GM23248 (cell line): ENCODE measurements at regions not wholly inside any gene's neighbourhood (a gene's known extent, or its start where the extent isn't known, plus 50 kb on each side); places are given as distances from the start of the nearest gene placed in this dataset.
A peak's percentile ranks its signal among the peaks of the same experiment; 100 is the strongest.

ENCODE experiments used
- DNase-seq: peaks from one replicate; pipeline ENCODE4 v3.0.0-alpha.2; 2015
- H2AFZ ChIP-seq: fragments of 200-600 bp; sonication (generic); 2 replicates; pipeline ENCODE4 v1.6.1; 2016; ENCODE audit warnings: antibody characterized with exemption
- H3F3A ChIP-seq: fragments of 200-600 bp; sonication (generic); 2 replicates; pipeline ENCODE4 v1.6.1; 2016; ENCODE audit warnings: mild to moderate bottlenecking, antibody characterized with exemption, mixed run types; ENCODE audit not compliant: insufficient read depth
- H3K27ac ChIP-seq: fragments of 200-600 bp; sonication (generic); 2 replicates; pipeline ENCODE4 v1.5.1; 2016; ENCODE audit warnings: mild to moderate bottlenecking
- H3K27me3 ChIP-seq: fragments of 200-600 bp; sonication (generic); replicated peaks from 2 replicates; pipeline ENCODE4 v1.6.1; 2016; ENCODE audit warnings: mild to moderate bottlenecking; ENCODE audit not compliant: insufficient read depth
- H3K36me3 ChIP-seq: fragments of 200-600 bp; sonication (generic); 2 replicates; pipeline ENCODE4 v1.6.1; 2016; ENCODE audit warnings: low read depth, mild to moderate bottlenecking
- H3K4me1 ChIP-seq: fragments of 200-600 bp; sonication (generic); 2 replicates; pipeline ENCODE4 v1.6.1; 2016; ENCODE audit warnings: mild to moderate bottlenecking; ENCODE audit not compliant: insufficient read depth
- H3K4me2 ChIP-seq: fragments of 200-600 bp; sonication (generic); one replicate; pipeline ENCODE4 v1.6.1; 2016; ENCODE audit warnings: mild to moderate bottlenecking; ENCODE audit not compliant: unreplicated experiment
- H3K4me3 ChIP-seq: fragments of 200-600 bp; sonication (generic); 2 replicates; pipeline ENCODE4 v1.5.1; 2016; ENCODE audit warnings: mild to moderate bottlenecking
- H3K79me2 ChIP-seq: fragments of 200-600 bp; sonication (generic); 2 replicates; pipeline ENCODE4 v1.6.1; 2016; ENCODE audit warnings: mild to moderate bottlenecking; ENCODE audit not compliant: insufficient read depth
- H3K9ac ChIP-seq: fragments of 200-600 bp; sonication (generic); 2 replicates; pipeline ENCODE4 v1.6.1; 2016; ENCODE audit warnings: mild to moderate bottlenecking
- H3K9me2 ChIP-seq: fragments of 200-600 bp; sonication (generic); 2 replicates; pipeline ENCODE4 v1.6.1; 2016; ENCODE audit warnings: mixed run types, mild to moderate bottlenecking, moderate library complexity; ENCODE audit not compliant: insufficient read depth
- H3K9me3 ChIP-seq: fragments of 200-600 bp; sonication (generic); one replicate; pipeline ENCODE4 v1.6.1; 2017; ENCODE audit warnings: low read depth
- H4K20me1 ChIP-seq: fragments of 200-600 bp; sonication (generic); 2 replicates; pipeline ENCODE4 v1.6.0; 2016; ENCODE audit not compliant: insufficient read depth
- EZH2 ChIP-seq: fragments of 200-600 bp; sonication (generic); IDR thresholded peaks from 2 replicates; pipeline ENCODE4 v1.6.1; 2018; ENCODE audit warnings: antibody characterized with exemption, mild to moderate bottlenecking; ENCODE audit not compliant: insufficient read depth, poor library complexity, severe bottlenecking
- EZH2phosphoT487 ChIP-seq: fragments of 200-600 bp; sonication (generic); IDR thresholded peaks from 2 replicates; pipeline ENCODE4 v1.6.1; 2018; ENCODE audit warnings: antibody characterized with exemption, moderate library complexity, mild to moderate bottlenecking, low read depth; ENCODE audit not compliant: insufficient read depth
- WGBS, 2 experiments: methylation state at CpG; one replicate each; pipeline ENCODE4 v1.1.6; 2015 to 2017; ENCODE audit warnings: low lambda C conversion rate in 2 of 2, low coverage in 1 of 2; ENCODE audit errors: missing lambda C conversion rate in 2 of 2; 5-methylcytosine and 5-hydroxymethylcytosine counted together
- in situ Hi-C: fragments of 300-500 bp; cut with MboI; formaldehyde crosslinking; loops from 2 replicates; pipeline ENCODE4 v1.15.0; 2020

GRCh38 chr9:96137671-96138429, 164.1 kb downstream of the HSD17B3 start:
- H2AFZ ChIP-seq, result peak overlapping the region; percentile 69
- H4K20me1 ChIP-seq, result no peaks in the 10 kb centered on the region
- peak overlapping the region; percentile 45 for H3K27ac ChIP-seq
- DNase-seq, result peak; percentile 49
- no peaks in the 10 kb centered on the region for H3K9me2 ChIP-seq
- peak overlapping the region; percentile 62 for H3K9ac ChIP-seq
- peak overlapping the region; percentile 49 for H3K4me3 ChIP-seq
- no peaks in the 10 kb centered on the region for H3K36me3 ChIP-seq
- in situ Hi-C loops, result no loop called here
- H3K4me1 ChIP-seq, result peaks cover 41% of the 10 kb centered on the region
- H3K9me3 ChIP-seq, result no peaks in the 10 kb centered on the region
- H3K79me2 ChIP-seq, result no peaks in the 10 kb centered on the region
- H3K27me3 ChIP-seq, result no peaks in the 10 kb centered on the region
- peaks cover 13% of the 10 kb centered on the region for H3F3A ChIP-seq
- TF ChIP-seq EZH2phosphoT487 (no peak), EZH2 (no peak)
- WGBS, 2 experiments, result 59 to 60% methylated on average over 6 of the region's 6 CpGs
- peak overlapping the region; percentile 53 for H3K4me2 ChIP-seq

- H3K9me2 ChIP-seq, result no peaks in the 10 kb centered on the region
- H3K9ac ChIP-seq, result peak overlapping the region; percentile 62
- in situ Hi-C loops, result no loop called here
- H2AFZ ChIP-seq, result peak overlapping the region; percentile 69
- WGBS, 2 experiments, result 4 to 5% methylated on average over 8 of the region's 8 CpGs
- H3K36me3 ChIP-seq, result no peaks in the 10 kb centered on the region
- H3K27ac ChIP-seq, result peak overlapping the region; percentile 45
- no peak for TF ChIP-seq EZH2
- no peak for TF ChIP-seq EZH2phosphoT487
- peaks cover 5% of the 10 kb centered on the region; the same call in 1 of the 2 replicates for H3K27me3 ChIP-seq
- no peaks in the 10 kb centered on the region for H3K79me2 ChIP-seq
- peak; percentile 79 for DNase-seq
- H3K4me2 ChIP-seq, result peak overlapping the region; percentile 53
- H4K20me1 ChIP-seq, result no peaks in the 10 kb centered on the region
- H3F3A ChIP-seq, result peaks cover 13% of the 10 kb centered on the region
- no peaks in the 10 kb centered on the region for H3K9me3 ChIP-seq
- peak overlapping the region; percentile 49 for H3K4me3 ChIP-seq
- peaks cover 41% of the 10 kb centered on the region for H3K4me1 ChIP-seq
These were observed 164.8 kb downstream of the HSD17B3 start for GRCh38 chr9:96136992-96137670.

- Histone ChIP-seq H4K20me1 (no peaks in the 10 kb centered on the region), H3K9me3 (no peaks in the 10 kb centered on the region), H3K27me3 (peaks cover 8% of the 10 kb centered on the region; the same call in 1 of the 2 replicates), H3K9ac (no peak overlapping the region), H3K4me3 (no peak overlapping the region), H3K27ac (no peak overlapping the region), H2AFZ (no peak overlapping the region), H3K36me3 (no peaks in the 10 kb centered on the region), H3K4me2 (no peak overlapping the region), H3F3A (peaks cover 13% of the 10 kb centered on the region), H3K4me1 (peaks cover 34% of the 10 kb centered on the region), H3K79me2 (no peaks in the 10 kb centered on the region), H3K9me2 (no peaks in the 10 kb centered on the region)
- no peak for TF ChIP-seq EZH2phosphoT487
- 91 to 92% methylated on average over 3 of the region's 3 CpGs for WGBS, 2 experiments
- DNase-seq, result no peak
- in situ Hi-C loops, result no loop called here
These were observed 166.2 kb downstream of the HSD17B3 start for GRCh38 chr9:96135753-96136290.

GRCh38 chr9:96135076-96135752, 166.8 kb downstream of the HSD17B3 start:
- no peak for TF ChIP-seq EZH2phosphoT487
- no peak for TF ChIP-seq EZH2
- in situ Hi-C loops, result no loop called here
- Histone ChIP-seq H3K9me2 (no peaks in the 10 kb centered on the region), H3K79me2 (no peaks in the 10 kb centered on the region), H3K9ac (no peak overlapping the region), H4K20me1 (no peaks in the 10 kb centered on the region), H3K36me3 (no peaks in the 10 kb centered on the region), H3K27ac (no peak overlapping the region), H3F3A (peaks cover 13% of the 10 kb centered on the region), H3K4me2 (no peak overlapping the region), H3K4me1 (peaks cover 32% of the 10 kb centered on the region), H3K27me3 (peaks cover 8% of the 10 kb centered on the region; the same call in 1 of the 2 replicates), H3K9me3 (no peaks in the 10 kb centered on the region), H3K4me3 (no peak overlapping the region), H2AFZ (no peak overlapping the region)
- 52 to 56% methylated on average over 9 of the region's 9 CpGs for WGBS, 2 experiments
- DNase-seq, result peak; percentile 72
